ENCODE measurements at regions not wholly inside any gene's neighbourhood (a gene's known extent, or its start where the extent isn't known, plus 50 kb on each side); places are given as distances from the start of the nearest gene placed in this dataset.

DNA sequence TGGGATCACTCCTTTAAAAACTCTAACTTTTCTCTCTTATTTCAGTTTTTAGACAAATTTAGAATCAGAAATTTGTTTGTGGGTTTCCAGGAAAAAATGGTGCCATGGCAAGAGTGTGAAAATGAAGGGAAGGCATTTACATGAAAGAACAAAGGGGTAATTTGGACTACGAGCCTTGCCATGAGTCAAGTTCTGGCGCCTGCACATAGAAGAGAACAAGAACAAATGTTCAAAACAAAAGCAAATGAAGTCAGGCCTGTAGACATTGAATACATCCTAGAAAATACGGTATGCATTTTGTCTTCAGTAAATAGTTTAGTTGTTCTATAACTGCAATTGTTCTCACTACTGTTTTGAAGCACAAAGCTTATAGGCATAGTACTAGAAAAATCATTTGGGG, 1390.5 kb downstream of the EFNB2 start:
- Mint-ChIP-seq H3K27ac (no peak overlapping the region), H3K27me3 (ENCODE audit: insufficient read depth, low read depth, poor library complexity) (no peaks in the 10 kb centered on the region), H3K4me3 (no peak overlapping the region), H3K36me3 (ENCODE audit: low read depth) (no peaks in the 10 kb centered on the region), H3K4me1 (no peaks in the 10 kb centered on the region), H3K9me3 (no peaks in the 10 kb centered on the region)
- Histone ChIP-seq H3K36me3 (ENCODE audit: insufficient read depth) (no peaks in the 10 kb centered on the region), H3K4me2 (no peak overlapping the region), H4K20me1 (replicated peaks; ENCODE audit: insufficient read depth) (no peaks in the 10 kb centered on the region), H3K4me1 (ENCODE audit: insufficient read depth) (no peaks in the 10 kb centered on the region), H3K9me2 (ENCODE audit: insufficient read depth) (no peaks in the 10 kb centered on the region), H3K4me3 (no peak overlapping the region), H3F3A (replicated peaks; ENCODE audit: low read depth) (no peaks in the 10 kb centered on the region), H3K79me2 (replicated peaks; ENCODE audit: insufficient read depth) (no peaks in the 10 kb centered on the region), H2AFZ (no peak overlapping the region), H3K27me3 (ENCODE audit: insufficient read depth) (no peaks in the 10 kb centered on the region), H3K27ac (ENCODE audit: low read depth) (no peak overlapping the region)
- TF ChIP-seq, protein P1, sequence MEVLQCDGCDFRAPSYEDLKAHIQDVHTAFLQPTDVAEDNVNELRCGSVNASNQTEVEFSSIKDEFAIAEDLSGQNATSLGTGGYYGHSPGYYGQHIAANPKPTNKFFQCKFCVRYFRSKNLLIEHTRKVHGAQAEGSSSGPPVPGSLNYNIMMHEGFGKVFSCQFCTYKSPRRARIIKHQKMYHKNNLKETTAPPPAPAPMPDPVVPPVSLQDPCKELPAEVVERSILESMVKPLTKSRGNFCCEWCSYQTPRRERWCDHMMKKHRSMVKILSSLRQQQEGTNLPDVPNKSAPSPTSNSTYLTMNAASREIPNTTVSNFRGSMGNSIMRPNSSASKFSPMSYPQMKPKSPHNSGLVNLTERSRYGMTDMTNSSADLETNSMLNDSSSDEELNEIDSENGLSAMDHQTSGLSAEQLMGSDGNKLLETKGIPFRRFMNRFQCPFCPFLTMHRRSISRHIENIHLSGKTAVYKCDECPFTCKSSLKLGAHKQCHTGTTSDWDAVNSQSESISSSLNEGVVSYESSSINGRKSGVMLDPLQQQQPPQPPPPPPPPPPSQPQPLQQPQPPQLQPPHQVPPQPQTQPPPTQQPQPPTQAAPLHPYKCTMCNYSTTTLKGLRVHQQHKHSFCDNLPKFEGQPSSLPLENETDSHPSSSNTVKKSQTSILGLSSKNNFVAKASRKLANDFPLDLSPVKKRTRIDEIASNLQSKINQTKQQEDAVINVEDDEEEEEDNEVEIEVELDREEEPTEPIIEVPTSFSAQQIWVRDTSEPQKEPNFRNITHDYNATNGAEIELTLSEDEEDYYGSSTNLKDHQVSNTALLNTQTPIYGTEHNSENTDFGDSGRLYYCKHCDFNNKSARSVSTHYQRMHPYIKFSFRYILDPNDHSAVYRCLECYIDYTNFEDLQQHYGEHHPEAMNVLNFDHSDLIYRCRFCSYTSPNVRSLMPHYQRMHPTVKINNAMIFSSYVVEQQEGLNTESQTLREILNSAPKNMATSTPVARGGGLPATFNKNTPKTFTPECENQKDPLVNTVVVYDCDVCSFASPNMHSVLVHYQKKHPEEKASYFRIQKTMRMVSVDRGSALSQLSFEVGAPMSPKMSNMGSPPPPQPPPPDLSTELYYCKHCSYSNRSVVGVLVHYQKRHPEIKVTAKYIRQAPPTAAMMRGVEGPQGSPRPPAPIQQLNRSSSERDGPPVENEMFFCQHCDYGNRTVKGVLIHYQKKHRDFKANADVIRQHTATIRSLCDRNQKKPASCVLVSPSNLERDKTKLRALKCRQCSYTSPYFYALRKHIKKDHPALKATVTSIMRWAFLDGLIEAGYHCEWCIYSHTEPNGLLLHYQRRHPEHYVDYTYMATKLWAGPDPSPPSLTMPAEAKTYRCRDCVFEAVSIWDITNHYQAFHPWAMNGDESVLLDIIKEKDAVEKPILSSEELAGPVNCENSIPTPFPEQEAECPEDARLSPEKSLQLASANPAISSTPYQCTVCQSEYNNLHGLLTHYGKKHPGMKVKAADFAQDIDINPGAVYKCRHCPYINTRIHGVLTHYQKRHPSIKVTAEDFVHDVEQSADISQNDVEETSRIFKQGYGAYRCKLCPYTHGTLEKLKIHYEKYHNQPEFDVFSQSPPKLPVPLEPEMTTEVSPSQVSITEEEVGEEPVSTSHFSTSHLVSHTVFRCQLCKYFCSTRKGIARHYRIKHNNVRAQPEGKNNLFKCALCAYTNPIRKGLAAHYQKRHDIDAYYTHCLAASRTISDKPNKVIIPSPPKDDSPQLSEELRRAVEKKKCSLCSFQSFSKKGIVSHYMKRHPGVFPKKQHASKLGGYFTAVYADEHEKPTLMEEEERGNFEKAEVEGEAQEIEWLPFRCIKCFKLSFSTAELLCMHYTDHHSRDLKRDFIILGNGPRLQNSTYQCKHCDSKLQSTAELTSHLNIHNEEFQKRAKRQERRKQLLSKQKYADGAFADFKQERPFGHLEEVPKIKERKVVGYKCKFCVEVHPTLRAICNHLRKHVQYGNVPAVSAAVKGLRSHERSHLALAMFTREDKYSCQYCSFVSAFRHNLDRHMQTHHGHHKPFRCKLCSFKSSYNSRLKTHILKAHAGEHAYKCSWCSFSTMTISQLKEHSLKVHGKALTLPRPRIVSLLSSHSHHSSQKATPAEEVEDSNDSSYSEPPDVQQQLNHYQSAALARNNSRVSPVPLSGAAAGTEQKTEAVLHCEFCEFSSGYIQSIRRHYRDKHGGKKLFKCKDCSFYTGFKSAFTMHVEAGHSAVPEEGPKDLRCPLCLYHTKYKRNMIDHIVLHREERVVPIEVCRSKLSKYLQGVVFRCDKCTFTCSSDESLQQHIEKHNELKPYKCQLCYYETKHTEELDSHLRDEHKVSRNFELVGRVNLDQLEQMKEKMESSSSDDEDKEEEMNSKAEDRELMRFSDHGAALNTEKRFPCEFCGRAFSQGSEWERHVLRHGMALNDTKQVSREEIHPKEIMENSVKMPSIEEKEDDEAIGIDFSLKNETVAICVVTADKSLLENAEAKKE (CRISPR knock-in tag; IDR thresholded peaks at IDR 0.05), result no peak
- TF ChIP-seq, protein P2, sequence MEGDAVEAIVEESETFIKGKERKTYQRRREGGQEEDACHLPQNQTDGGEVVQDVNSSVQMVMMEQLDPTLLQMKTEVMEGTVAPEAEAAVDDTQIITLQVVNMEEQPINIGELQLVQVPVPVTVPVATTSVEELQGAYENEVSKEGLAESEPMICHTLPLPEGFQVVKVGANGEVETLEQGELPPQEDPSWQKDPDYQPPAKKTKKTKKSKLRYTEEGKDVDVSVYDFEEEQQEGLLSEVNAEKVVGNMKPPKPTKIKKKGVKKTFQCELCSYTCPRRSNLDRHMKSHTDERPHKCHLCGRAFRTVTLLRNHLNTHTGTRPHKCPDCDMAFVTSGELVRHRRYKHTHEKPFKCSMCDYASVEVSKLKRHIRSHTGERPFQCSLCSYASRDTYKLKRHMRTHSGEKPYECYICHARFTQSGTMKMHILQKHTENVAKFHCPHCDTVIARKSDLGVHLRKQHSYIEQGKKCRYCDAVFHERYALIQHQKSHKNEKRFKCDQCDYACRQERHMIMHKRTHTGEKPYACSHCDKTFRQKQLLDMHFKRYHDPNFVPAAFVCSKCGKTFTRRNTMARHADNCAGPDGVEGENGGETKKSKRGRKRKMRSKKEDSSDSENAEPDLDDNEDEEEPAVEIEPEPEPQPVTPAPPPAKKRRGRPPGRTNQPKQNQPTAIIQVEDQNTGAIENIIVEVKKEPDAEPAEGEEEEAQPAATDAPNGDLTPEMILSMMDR (conservative IDR thresholded peaks at IDR 0.05; ENCODE audit: low read depth in 2 of 2), result no peak
- no peak for TF ChIP-seq ZNF114 (CRISPR knock-in tag; IDR thresholded peaks at IDR 0.05)
- TF ChIP-seq ZNF331 (CRISPR knock-in tag; IDR thresholded peaks at IDR 0.05; ENCODE audit: low read depth), result no peak
- TF ChIP-seq EZH2 (IDR thresholded peaks at IDR 0.05; ENCODE audit: low read depth, unreplicated experiment), result no peak
- TF ChIP-seq EZH2phosphoT487 (IDR thresholded peaks at IDR 0.05; ENCODE audit: unreplicated experiment), result no peak
- no peak for TF ChIP-seq POLR2AphosphoS5 (IDR thresholded peaks at IDR 0.05; ENCODE audit: low read depth)
- TF ChIP-seq JUNB (IDR thresholded peaks at IDR 0.05; ENCODE audit: unreplicated experiment), result no peak
- TF ChIP-seq, protein P3, sequence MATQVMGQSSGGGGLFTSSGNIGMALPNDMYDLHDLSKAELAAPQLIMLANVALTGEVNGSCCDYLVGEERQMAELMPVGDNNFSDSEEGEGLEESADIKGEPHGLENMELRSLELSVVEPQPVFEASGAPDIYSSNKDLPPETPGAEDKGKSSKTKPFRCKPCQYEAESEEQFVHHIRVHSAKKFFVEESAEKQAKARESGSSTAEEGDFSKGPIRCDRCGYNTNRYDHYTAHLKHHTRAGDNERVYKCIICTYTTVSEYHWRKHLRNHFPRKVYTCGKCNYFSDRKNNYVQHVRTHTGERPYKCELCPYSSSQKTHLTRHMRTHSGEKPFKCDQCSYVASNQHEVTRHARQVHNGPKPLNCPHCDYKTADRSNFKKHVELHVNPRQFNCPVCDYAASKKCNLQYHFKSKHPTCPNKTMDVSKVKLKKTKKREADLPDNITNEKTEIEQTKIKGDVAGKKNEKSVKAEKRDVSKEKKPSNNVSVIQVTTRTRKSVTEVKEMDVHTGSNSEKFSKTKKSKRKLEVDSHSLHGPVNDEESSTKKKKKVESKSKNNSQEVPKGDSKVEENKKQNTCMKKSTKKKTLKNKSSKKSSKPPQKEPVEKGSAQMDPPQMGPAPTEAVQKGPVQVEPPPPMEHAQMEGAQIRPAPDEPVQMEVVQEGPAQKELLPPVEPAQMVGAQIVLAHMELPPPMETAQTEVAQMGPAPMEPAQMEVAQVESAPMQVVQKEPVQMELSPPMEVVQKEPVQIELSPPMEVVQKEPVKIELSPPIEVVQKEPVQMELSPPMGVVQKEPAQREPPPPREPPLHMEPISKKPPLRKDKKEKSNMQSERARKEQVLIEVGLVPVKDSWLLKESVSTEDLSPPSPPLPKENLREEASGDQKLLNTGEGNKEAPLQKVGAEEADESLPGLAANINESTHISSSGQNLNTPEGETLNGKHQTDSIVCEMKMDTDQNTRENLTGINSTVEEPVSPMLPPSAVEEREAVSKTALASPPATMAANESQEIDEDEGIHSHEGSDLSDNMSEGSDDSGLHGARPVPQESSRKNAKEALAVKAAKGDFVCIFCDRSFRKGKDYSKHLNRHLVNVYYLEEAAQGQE (IDR thresholded peaks at IDR 0.05; ENCODE audit: unreplicated experiment), result no peak
- no peak for TF ChIP-seq CREB1 (CRISPR knock-in tag; IDR thresholded peaks at IDR 0.05; ENCODE audit: low read depth)
- TF ChIP-seq, protein P4, sequence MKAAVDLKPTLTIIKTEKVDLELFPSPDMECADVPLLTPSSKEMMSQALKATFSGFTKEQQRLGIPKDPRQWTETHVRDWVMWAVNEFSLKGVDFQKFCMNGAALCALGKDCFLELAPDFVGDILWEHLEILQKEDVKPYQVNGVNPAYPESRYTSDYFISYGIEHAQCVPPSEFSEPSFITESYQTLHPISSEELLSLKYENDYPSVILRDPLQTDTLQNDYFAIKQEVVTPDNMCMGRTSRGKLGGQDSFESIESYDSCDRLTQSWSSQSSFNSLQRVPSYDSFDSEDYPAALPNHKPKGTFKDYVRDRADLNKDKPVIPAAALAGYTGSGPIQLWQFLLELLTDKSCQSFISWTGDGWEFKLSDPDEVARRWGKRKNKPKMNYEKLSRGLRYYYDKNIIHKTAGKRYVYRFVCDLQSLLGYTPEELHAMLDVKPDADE (IDR thresholded peaks at IDR 0.05), result no peak
- TF ChIP-seq NANOG (IDR thresholded peaks at IDR 0.05; ENCODE audit: borderline replicate concordance), result no peak
- no peak for TF ChIP-seq STAT1 (IDR thresholded peaks at IDR 0.05; ENCODE audit: unreplicated experiment)
- no peak for DNase-seq (ENCODE audit: low spot score)
- ATAC-seq, result no peak

Measured in GM23338 (cell line).